NCI-H128 (cell line): ENCODE measurements at regions not wholly inside any gene's neighbourhood (a gene's known extent, or its start where the extent isn't known, plus 50 kb on each side); places are given as distances from the start of the nearest gene placed in this dataset.

Experiments
- DNase-seq: peaks from one replicate; lab custom pipeline; 2025; ENCODE audit not compliant: unreplicated experiment; lab: John Stamatoyannopoulos, UW

- DNase-seq: no peak
Observed at GRCh38 chr6:14915888-14916832, 329.7 kb upstream of the JARID2 start.

GRCh38 chr6:14917109-14917910, 328.6 kb upstream of the JARID2 start:
- DNase-seq: no peak

- DNase-seq: no peak
Observed at GRCh38 chr6:14918200-14918907, 327.5 kb upstream of the JARID2 start.

- DNase-seq: no peak
Observed at GRCh38 chr6:14919038-14919670, 326.7 kb upstream of the JARID2 start.

GRCh38 chr6:14920276-14920675, 325.6 kb upstream of the JARID2 start:
- no peak for DNase-seq

GRCh38 chr6:14921170-14921569, 324.7 kb upstream of the JARID2 start:
- no peak for DNase-seq

GRCh38 chr6:14921878-14922671, 323.8 kb upstream of the JARID2 start:
- DNase-seq: no peak

- DNase-seq: no peak
Observed at GRCh38 chr6:14922706-14923460, 323.0 kb upstream of the JARID2 start.

GRCh38 chr6:14924126-14925024, 321.5 kb upstream of the JARID2 start:
- peak; percentile 78 for DNase-seq

- no peak for DNase-seq
Observed at GRCh38 chr6:14925025-14925698, 320.7 kb upstream of the JARID2 start.

- DNase-seq: no peak
Observed at GRCh38 chr6:14925699-14926026, 320.2 kb upstream of the JARID2 start.

- no peak for DNase-seq
Observed at GRCh38 chr6:14927398-14927797, 318.5 kb upstream of the JARID2 start.

GRCh38 chr6:14929291-14929690, 316.6 kb upstream of the JARID2 start:
- no peak for DNase-seq

GRCh38 chr6:14930366-14930989, 315.4 kb upstream of the JARID2 start:
- DNase-seq: no peak

GRCh38 chr6:14932485-14933182, 313.2 kb upstream of the JARID2 start:
- no peak for DNase-seq

GRCh38 chr6:14933183-14933544, 312.7 kb upstream of the JARID2 start:
- DNase-seq: no peak

- DNase-seq: no peak
Observed at GRCh38 chr6:14934013-14934412, 311.9 kb upstream of the JARID2 start.
